Panc1 (cell line): ENCODE measurements at regions not wholly inside any gene's neighbourhood (a gene's known extent, or its start where the extent isn't known, plus 50 kb on each side); places are given as distances from the start of the nearest gene placed in this dataset.

ENCODE experiments used
- POLR2AphosphoS5 ChIP-seq: IDR thresholded peaks from 2 replicates; pipeline ENCODE4 v1.6.1; 2012; ENCODE audit warnings: mild to moderate bottlenecking, low read depth, low read length, moderate library complexity
- SIN3A ChIP-seq: IDR thresholded peaks from 2 replicates; pipeline ENCODE4 v1.6.1; 2012; ENCODE audit warnings: low read depth, mild to moderate bottlenecking, low read length, moderate library complexity, borderline replicate concordance; ENCODE audit not compliant: insufficient read depth
- TF ChIP-seq, protein P1 (sequence below): fragments of 450-650 bp; IDR thresholded peaks from 2 replicates; pipeline ENCODE4 v1.5.1; 2017; ENCODE audit warnings: mild to moderate bottlenecking
- TF ChIP-seq, protein P2 (sequence below), 2 experiments: IDR thresholded peaks; 2 replicates each; pipeline ENCODE4 v1.6.1; 2011 to 2012; ENCODE audit warnings: low read depth in 2 of 2, control low read depth in 1 of 2, low read length in 1 of 2, mild to moderate bottlenecking in 1 of 2, moderate library complexity in 1 of 2; ENCODE audit not compliant: insufficient read depth in 1 of 2

GRCh38 chr17:17421346-17422216 is 55.2 kb upstream of the MED9 start:
- TF ChIP-seq SIN3A (no peak), POLR2AphosphoS5 (no peak)
- TF ChIP-seq, protein P1, sequence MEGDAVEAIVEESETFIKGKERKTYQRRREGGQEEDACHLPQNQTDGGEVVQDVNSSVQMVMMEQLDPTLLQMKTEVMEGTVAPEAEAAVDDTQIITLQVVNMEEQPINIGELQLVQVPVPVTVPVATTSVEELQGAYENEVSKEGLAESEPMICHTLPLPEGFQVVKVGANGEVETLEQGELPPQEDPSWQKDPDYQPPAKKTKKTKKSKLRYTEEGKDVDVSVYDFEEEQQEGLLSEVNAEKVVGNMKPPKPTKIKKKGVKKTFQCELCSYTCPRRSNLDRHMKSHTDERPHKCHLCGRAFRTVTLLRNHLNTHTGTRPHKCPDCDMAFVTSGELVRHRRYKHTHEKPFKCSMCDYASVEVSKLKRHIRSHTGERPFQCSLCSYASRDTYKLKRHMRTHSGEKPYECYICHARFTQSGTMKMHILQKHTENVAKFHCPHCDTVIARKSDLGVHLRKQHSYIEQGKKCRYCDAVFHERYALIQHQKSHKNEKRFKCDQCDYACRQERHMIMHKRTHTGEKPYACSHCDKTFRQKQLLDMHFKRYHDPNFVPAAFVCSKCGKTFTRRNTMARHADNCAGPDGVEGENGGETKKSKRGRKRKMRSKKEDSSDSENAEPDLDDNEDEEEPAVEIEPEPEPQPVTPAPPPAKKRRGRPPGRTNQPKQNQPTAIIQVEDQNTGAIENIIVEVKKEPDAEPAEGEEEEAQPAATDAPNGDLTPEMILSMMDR: no peak
- TF ChIP-seq, protein P2, sequence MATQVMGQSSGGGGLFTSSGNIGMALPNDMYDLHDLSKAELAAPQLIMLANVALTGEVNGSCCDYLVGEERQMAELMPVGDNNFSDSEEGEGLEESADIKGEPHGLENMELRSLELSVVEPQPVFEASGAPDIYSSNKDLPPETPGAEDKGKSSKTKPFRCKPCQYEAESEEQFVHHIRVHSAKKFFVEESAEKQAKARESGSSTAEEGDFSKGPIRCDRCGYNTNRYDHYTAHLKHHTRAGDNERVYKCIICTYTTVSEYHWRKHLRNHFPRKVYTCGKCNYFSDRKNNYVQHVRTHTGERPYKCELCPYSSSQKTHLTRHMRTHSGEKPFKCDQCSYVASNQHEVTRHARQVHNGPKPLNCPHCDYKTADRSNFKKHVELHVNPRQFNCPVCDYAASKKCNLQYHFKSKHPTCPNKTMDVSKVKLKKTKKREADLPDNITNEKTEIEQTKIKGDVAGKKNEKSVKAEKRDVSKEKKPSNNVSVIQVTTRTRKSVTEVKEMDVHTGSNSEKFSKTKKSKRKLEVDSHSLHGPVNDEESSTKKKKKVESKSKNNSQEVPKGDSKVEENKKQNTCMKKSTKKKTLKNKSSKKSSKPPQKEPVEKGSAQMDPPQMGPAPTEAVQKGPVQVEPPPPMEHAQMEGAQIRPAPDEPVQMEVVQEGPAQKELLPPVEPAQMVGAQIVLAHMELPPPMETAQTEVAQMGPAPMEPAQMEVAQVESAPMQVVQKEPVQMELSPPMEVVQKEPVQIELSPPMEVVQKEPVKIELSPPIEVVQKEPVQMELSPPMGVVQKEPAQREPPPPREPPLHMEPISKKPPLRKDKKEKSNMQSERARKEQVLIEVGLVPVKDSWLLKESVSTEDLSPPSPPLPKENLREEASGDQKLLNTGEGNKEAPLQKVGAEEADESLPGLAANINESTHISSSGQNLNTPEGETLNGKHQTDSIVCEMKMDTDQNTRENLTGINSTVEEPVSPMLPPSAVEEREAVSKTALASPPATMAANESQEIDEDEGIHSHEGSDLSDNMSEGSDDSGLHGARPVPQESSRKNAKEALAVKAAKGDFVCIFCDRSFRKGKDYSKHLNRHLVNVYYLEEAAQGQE (IDR thresholded peaks at IDR 0.05; ENCODE audit: insufficient read depth in 1 of 2, low read depth in 2 of 2, low read length in 1 of 2): no peak
